ENCODE measurements at regions not wholly inside any gene's neighbourhood (a gene's known extent, or its start where the extent isn't known, plus 50 kb on each side); places are given as distances from the start of the nearest gene placed in this dataset.
"Not testable (repeated sequence)": the region's sequence is repeated elsewhere in the genome, so short reads cannot be mapped to it uniquely, and the experiment has no call there.

- DNase-seq: no peak
- H3K27me3 ChIP-seq (replicated peaks in 1 of 7): no peaks in the 10 kb centered on the region
- intact Hi-C loops (cut with DNase I; ENCODE audit: low total_unique reads): no loop called here
Measured at GRCh38 chr21:35520302-35520701, 471.2 kb upstream of the RUNX1 start.

GRCh38 chr21:35517865-35518264, 468.8 kb upstream of the RUNX1 start:
- no peaks in the 10 kb centered on the region for H3K9me3 ChIP-seq
- no peaks in the 10 kb centered on the region for H3K36me3 ChIP-seq
- no peak overlapping the region for H3K4me3 ChIP-seq
- 70 to 88% (median 74%) methylated on average over 6 of the region's 6 CpGs for WGBS, 5 donors
- no peak for DNase-seq
- TF ChIP-seq CTCF (IDR thresholded peaks at IDR 0.05 in 8 of 11, conservative IDR thresholded peaks at IDR 0.05 in 3 of 11): no peak
- TF ChIP-seq POLR2AphosphoS5 (IDR thresholded peaks at IDR 0.05): no peak
- no peak for TF ChIP-seq POLR2A (IDR thresholded peaks at IDR 0.05)
- H3K27ac ChIP-seq: no peak overlapping the region
- no peaks in the 10 kb centered on the region for H3K4me1 ChIP-seq
- no peaks in the 10 kb centered on the region for H3K27me3 ChIP-seq (replicated peaks in 1 of 7)
- intact Hi-C loops (cut with DNase I; ENCODE audit: low total_unique reads): no loop called here

More at GRCh38 chr21:35520302-35520701, 471.2 kb upstream of the RUNX1 start:
- H3K27ac ChIP-seq: no peak overlapping the region
- H3K36me3 ChIP-seq: no peaks in the 10 kb centered on the region
- H3K4me3 ChIP-seq: no peak overlapping the region
- no peaks in the 10 kb centered on the region for H3K9me3 ChIP-seq
- peaks cover 0 to 6% (median 2%) of the 10 kb centered on the region in 6 donors for H3K4me1 ChIP-seq
- TF ChIP-seq CTCF (IDR thresholded peaks at IDR 0.05 in 8 of 11, conservative IDR thresholded peaks at IDR 0.05 in 3 of 11) (no peak), POLR2AphosphoS5 (IDR thresholded peaks at IDR 0.05) (no peak), POLR2A (IDR thresholded peaks at IDR 0.05) (no peak)
- WGBS, 5 donors: 71 to 83% (median 73%) methylated on average over 8 of the region's 8 CpGs

- 82 to 100% (median 88%) methylated on average over 1 to 2 of the region's 2 CpGs for WGBS, 5 donors
- H3K9me3 ChIP-seq; DNase-seq; H3K27ac ChIP-seq; H3K4me1 ChIP-seq; intact Hi-C loops (cut with DNase I; ENCODE audit: low total_unique reads); H3K36me3 ChIP-seq; H3K4me3 ChIP-seq; H3K27me3 ChIP-seq (replicated peaks in 1 of 7): not testable (repeated sequence)
Measured at GRCh38 chr21:35516292-35516691, 467.2 kb upstream of the RUNX1 start.

GRCh38 chr21:35512346-35512745, 463.2 kb upstream of the RUNX1 start:
- Histone ChIP-seq H3K9me3 (no peaks in the 10 kb centered on the region), H3K27me3 (replicated peaks in 1 of 7) (peaks cover 0 to 8% (median 0%) of the 10 kb centered on the region in 7 donors), H3K27ac (no peak overlapping the region), H3K4me1 (peaks cover 0 to 14% (median 4%) of the 10 kb centered on the region in 6 donors), H3K4me3 (no peak overlapping the region), H3K36me3 (no peaks in the 10 kb centered on the region)
- TF ChIP-seq POLR2A (IDR thresholded peaks at IDR 0.05): no peak
- TF ChIP-seq POLR2AphosphoS5 (IDR thresholded peaks at IDR 0.05): no peak
- TF ChIP-seq CTCF (IDR thresholded peaks at IDR 0.05 in 8 of 11, conservative IDR thresholded peaks at IDR 0.05 in 3 of 11): no peak
- 86 to 95% (median 91%) methylated on average over 1 of the region's 1 CpG for WGBS, 5 donors
- DNase-seq: no peak
- intact Hi-C loops (cut with DNase I; ENCODE audit: low total_unique reads): no loop called here

GRCh38 chr21:35511696-35512162, 462.6 kb upstream of the RUNX1 start:
- Histone ChIP-seq H3K27ac (no peak overlapping the region), H3K4me1 (peaks cover 0 to 14% (median 4%) of the 10 kb centered on the region in 6 donors), H3K36me3 (no peaks in the 10 kb centered on the region), H3K27me3 (replicated peaks in 1 of 7) (peaks cover 0 to 8% (median 0%) of the 10 kb centered on the region in 7 donors), H3K4me3 (no peak overlapping the region), H3K9me3 (no peaks in the 10 kb centered on the region)
- WGBS, 5 donors: 78 to 92% (median 88%) methylated on average over 4 of the region's 4 CpGs
- intact Hi-C loops (cut with DNase I; ENCODE audit: low total_unique reads): no loop called here
- TF ChIP-seq POLR2A (IDR thresholded peaks at IDR 0.05): no peak
- TF ChIP-seq CTCF (IDR thresholded peaks at IDR 0.05 in 8 of 11, conservative IDR thresholded peaks at IDR 0.05 in 3 of 11): no peak
- no peak for TF ChIP-seq POLR2AphosphoS5 (IDR thresholded peaks at IDR 0.05)
- no peak for DNase-seq

All from spleen (tissue), 11 donors.